AG09309 (cell line): ENCODE measurements at regions not wholly inside any gene's neighbourhood (a gene's known extent, or its start where the extent isn't known, plus 50 kb on each side); places are given as distances from the start of the nearest gene placed in this dataset.

ENCODE experiments used
- DNase-seq: peaks from one replicate; pipeline ENCODE4 v3.0.0-alpha.2; 2010; ENCODE audit warnings: low read depth
- H3K4me3 ChIP-seq: 2 replicates; pipeline ENCODE4 v1.5.1; 2011; ENCODE audit warnings: mild to moderate bottlenecking, low read depth, low read length, moderate library complexity; ENCODE audit not compliant: control insufficient read depth
- CTCF ChIP-seq: IDR thresholded peaks from 2 replicates; pipeline ENCODE4 v1.5.1; 2011; ENCODE audit warnings: mild to moderate bottlenecking, low read depth, low read length, inconsistent platforms; ENCODE audit not compliant: insufficient read depth, control insufficient read depth; ENCODE audit errors: missing control alignments

GRCh38 chr7:98795741-98796493 lies 73.9 kb downstream of the TMEM130 start:
- no peak overlapping the region for H3K4me3 ChIP-seq
- DNase-seq: no peak
- TF ChIP-seq CTCF: no peak
